Suprapubic skin (tissue), 4 donors: ENCODE measurements at regions not wholly inside any gene's neighbourhood (a gene's known extent, or its start where the extent isn't known, plus 50 kb on each side); places are given as distances from the start of the nearest gene placed in this dataset.

ENCODE experiments used
- DNase-seq, 2 donors: peaks; one replicate each; pipeline ENCODE4 v3.0.0-alpha.2; 2019; ENCODE audit warnings: low spot score in 2 of 2
- H3K27ac ChIP-seq: fragments of 200-600 bp; sonication (generic); one replicate; pipeline ENCODE4 v1.5.1; 2019
- H3K27me3 ChIP-seq: fragments of 200-600 bp; sonication (generic); one replicate; pipeline ENCODE4 v1.5.1; 2019
- H3K36me3 ChIP-seq: fragments of 200-600 bp; sonication (generic); one replicate; pipeline ENCODE4 v1.5.1; 2019
- H3K4me1 ChIP-seq: fragments of 200-600 bp; sonication (generic); one replicate; pipeline ENCODE4 v1.5.1; 2019
- H3K4me3 ChIP-seq: fragments of 200-600 bp; sonication (generic); one replicate; pipeline ENCODE4 v1.5.1; 2019; ENCODE audit warnings: mild to moderate bottlenecking
- H3K9me3 ChIP-seq: fragments of 200-600 bp; sonication (generic); one replicate; pipeline ENCODE4 v1.5.1; 2019
- EP300 ChIP-seq: sonication (generic); formaldehyde crosslinking; IDR thresholded peaks from one replicate; pipeline ENCODE4 v1.6.1; 2017; ENCODE audit warnings: antibody characterized with exemption
- POLR2A ChIP-seq, 2 donors: fragments of 450-650 bp; IDR thresholded peaks; one replicate each; pipeline ENCODE4 v1.6.1; 2017; ENCODE audit warnings: antibody characterized with exemption in 2 of 2, mild to moderate bottlenecking in 2 of 2, moderate library complexity in 2 of 2
- POLR2AphosphoS5 ChIP-seq, 3 donors: sonication (generic); formaldehyde crosslinking; IDR thresholded peaks; one replicate each; pipeline ENCODE4 v1.6.1; 2017; ENCODE audit warnings: antibody characterized with exemption in 3 of 3
- WGBS: methylation state at CpG from one replicate; pipeline ENCODE4 v1.1.5; 2018; 5-methylcytosine and 5-hydroxymethylcytosine counted together
- TF ChIP-seq, protein P1 (sequence below), 2 donors: fragments of 200-600 bp in 1 of 2; fragments of 450-650 bp in 1 of 2; sonication (generic) in 1 of 2; IDR thresholded peaks; one replicate each; pipeline ENCODE4 v1.5.1; 2016 to 2019; ENCODE audit warnings: antibody characterized with exemption in 2 of 2, mild to moderate bottlenecking in 1 of 2, moderate library complexity in 1 of 2

DNA sequence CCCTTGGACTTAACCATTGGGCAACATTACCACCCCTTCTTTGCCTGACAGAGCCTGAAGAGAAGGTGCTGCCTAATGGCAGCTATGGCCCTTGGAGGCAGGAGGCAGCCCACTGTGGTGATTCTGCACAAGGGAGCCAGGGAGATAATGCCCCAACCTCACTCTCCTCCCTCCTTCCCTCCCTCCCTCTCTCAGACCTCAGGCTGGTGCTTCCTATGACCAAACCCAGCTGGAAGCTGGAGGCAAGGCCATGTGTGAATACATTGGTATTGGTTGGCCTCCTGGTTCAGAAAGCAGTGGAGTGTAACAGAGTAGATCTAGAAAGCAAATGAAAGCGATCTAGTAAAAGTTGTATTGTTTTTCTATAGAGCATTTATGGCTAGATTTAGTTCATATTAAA lies 233.1 kb downstream of the CSNK2A3 start:
- no peak overlapping the region for H3K4me3 ChIP-seq
- H3K36me3 ChIP-seq: no peaks in the 10 kb centered on the region
- no peak overlapping the region for H3K27ac ChIP-seq
- no peak for DNase-seq
- 100% methylated on average over 1 of the region's 1 CpG for WGBS
- H3K27me3 ChIP-seq: no peaks in the 10 kb centered on the region
- no peaks in the 10 kb centered on the region for H3K4me1 ChIP-seq
- TF ChIP-seq POLR2AphosphoS5 (IDR thresholded peaks at IDR 0.05) (no peak), EP300 (no peak), POLR2A (IDR thresholded peaks at IDR 0.05) (no peak)
- TF ChIP-seq, protein P1, sequence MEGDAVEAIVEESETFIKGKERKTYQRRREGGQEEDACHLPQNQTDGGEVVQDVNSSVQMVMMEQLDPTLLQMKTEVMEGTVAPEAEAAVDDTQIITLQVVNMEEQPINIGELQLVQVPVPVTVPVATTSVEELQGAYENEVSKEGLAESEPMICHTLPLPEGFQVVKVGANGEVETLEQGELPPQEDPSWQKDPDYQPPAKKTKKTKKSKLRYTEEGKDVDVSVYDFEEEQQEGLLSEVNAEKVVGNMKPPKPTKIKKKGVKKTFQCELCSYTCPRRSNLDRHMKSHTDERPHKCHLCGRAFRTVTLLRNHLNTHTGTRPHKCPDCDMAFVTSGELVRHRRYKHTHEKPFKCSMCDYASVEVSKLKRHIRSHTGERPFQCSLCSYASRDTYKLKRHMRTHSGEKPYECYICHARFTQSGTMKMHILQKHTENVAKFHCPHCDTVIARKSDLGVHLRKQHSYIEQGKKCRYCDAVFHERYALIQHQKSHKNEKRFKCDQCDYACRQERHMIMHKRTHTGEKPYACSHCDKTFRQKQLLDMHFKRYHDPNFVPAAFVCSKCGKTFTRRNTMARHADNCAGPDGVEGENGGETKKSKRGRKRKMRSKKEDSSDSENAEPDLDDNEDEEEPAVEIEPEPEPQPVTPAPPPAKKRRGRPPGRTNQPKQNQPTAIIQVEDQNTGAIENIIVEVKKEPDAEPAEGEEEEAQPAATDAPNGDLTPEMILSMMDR (IDR thresholded peaks at IDR 0.05): no peak
- no peaks in the 10 kb centered on the region for H3K9me3 ChIP-seq

GRCh38 chr11:11117730-11118129 lies 235.3 kb downstream of the CSNK2A3 start:
- H3K9me3 ChIP-seq: no peaks in the 10 kb centered on the region
- TF ChIP-seq EP300 (no peak), POLR2A (IDR thresholded peaks at IDR 0.05) (no peak), POLR2AphosphoS5 (IDR thresholded peaks at IDR 0.05) (no peak)
- TF ChIP-seq, protein P1 (IDR thresholded peaks at IDR 0.05): no peak
- H3K27ac ChIP-seq: no peak overlapping the region
- no peak overlapping the region for H3K4me3 ChIP-seq
- no peaks in the 10 kb centered on the region for H3K36me3 ChIP-seq
- 88% methylated on average over 3 of the region's 3 CpGs for WGBS
- no peaks in the 10 kb centered on the region for H3K4me1 ChIP-seq
- DNase-seq: no peak
- no peaks in the 10 kb centered on the region for H3K27me3 ChIP-seq

DNA sequence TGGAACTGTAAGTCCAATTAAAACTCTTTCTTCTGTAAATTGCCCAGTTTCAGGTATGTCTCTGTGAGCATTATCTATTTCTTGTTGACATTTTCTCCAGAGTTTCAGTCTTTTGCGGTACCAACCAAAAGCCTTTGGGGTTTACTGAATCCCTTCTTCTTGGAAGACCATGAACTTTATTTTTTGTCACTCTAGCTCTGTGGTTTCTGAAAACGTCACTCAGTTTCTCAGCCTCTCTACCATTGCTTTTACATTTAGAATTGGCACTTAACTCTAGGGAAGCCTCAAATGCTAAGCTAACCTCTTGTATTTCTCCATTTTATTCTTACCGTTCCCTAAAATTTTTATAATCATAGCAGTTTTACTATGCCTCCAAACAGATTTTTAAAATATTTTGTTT lies 237.6 kb downstream of the CSNK2A3 start:
- WGBS: 89% methylated on average over 3 of the region's 3 CpGs
- H3K9me3 ChIP-seq: no peaks in the 10 kb centered on the region
- H3K4me3 ChIP-seq: no peak overlapping the region
- H3K27me3 ChIP-seq: no peaks in the 10 kb centered on the region
- TF ChIP-seq EP300: no peak
- no peak for TF ChIP-seq POLR2A (IDR thresholded peaks at IDR 0.05)
- no peak for TF ChIP-seq POLR2AphosphoS5 (IDR thresholded peaks at IDR 0.05)
- TF ChIP-seq, protein P1 (IDR thresholded peaks at IDR 0.05): no peak
- no peak overlapping the region for H3K27ac ChIP-seq
- no peak for DNase-seq
- no peaks in the 10 kb centered on the region for H3K36me3 ChIP-seq
- H3K4me1 ChIP-seq: no peaks in the 10 kb centered on the region

DNA sequence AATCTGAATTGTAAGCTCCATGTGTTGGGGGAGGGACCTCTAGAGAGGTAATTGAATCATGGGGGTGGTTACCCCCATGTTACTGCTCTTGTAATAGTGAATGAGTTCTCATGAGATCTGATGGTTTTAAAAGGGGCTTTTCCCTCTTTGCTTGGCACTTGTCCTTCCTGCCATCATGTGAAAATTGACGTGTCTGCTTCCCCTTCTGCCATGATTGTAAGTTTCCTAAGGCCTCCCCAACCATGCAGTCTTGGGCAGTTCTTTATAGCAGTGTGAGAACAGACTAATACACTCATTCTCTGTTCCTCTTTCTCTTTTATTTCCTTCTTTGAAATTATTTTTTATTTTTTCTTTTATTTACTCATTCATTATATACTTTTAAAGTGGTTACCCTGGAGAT lies 239.4 kb downstream of the CSNK2A3 start:
- TF ChIP-seq, protein P1 (IDR thresholded peaks at IDR 0.05): no peak
- 81% methylated on average over 1 of the region's 1 CpG for WGBS
- DNase-seq: no peak

DNA sequence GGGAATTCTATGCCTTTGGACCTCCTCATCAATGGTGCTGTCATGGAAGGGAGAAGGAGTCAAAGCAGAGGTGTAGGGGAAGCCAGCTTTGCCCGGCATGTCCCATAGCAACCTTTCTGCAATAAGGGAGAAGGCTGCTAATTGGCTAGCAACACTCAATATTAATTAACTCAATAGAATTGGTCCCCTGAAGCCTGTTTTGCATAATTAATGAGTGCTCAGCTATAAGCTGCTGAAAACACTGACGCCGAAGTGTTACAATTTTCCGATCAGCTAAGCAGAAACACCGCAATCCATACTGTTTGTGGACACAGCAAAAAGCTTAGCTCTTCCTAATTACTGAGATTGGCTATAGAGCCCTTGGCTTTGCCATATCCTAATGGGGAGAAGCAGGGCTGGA lies 245.0 kb downstream of the CSNK2A3 start:
- H3K27ac ChIP-seq: no peak overlapping the region
- H3K9me3 ChIP-seq: no peaks in the 10 kb centered on the region
- H3K27me3 ChIP-seq: no peaks in the 10 kb centered on the region
- WGBS: 93% methylated on average over 5 of the region's 5 CpGs
- TF ChIP-seq EP300: no peak
- no peak for TF ChIP-seq POLR2AphosphoS5 (IDR thresholded peaks at IDR 0.05)
- TF ChIP-seq, protein P1 (IDR thresholded peaks at IDR 0.05): no peak
- TF ChIP-seq POLR2A (IDR thresholded peaks at IDR 0.05): no peak
- no peak overlapping the region for H3K4me3 ChIP-seq
- no peaks in the 10 kb centered on the region for H3K36me3 ChIP-seq
- no peak for DNase-seq
- peaks cover 6% of the 10 kb centered on the region for H3K4me1 ChIP-seq

More for the DNA sequence above, 239.4 kb downstream of the CSNK2A3 start:
- Histone ChIP-seq H3K36me3 (no peaks in the 10 kb centered on the region), H3K4me1 (no peaks in the 10 kb centered on the region), H3K27ac (no peak overlapping the region), H3K9me3 (no peaks in the 10 kb centered on the region), H3K27me3 (no peaks in the 10 kb centered on the region), H3K4me3 (no peak overlapping the region)
